Retinal pigment epithelial cell (primary cell): ENCODE measurements at regions not wholly inside any gene's neighbourhood (a gene's known extent, or its start where the extent isn't known, plus 50 kb on each side); places are given as distances from the start of the nearest gene placed in this dataset.

Experiments
- DNase-seq: peaks from one replicate; pipeline ENCODE4 v3.0.0-alpha.2; 2010; ENCODE audit warnings: low read depth
- H3K4me3 ChIP-seq: 2 replicates; pipeline ENCODE4 v1.5.1; 2011; ENCODE audit warnings: mild to moderate bottlenecking, low read length, control low read depth, moderate library complexity
- CTCF ChIP-seq: conservative IDR thresholded peaks from 2 replicates; pipeline ENCODE4 v1.5.1; 2011; ENCODE audit warnings: low read depth, low read length, control low read depth, inconsistent platforms

GRCh38 chr7:94217766-94218165, 176.9 kb upstream of the COL1A2 start:
- no peak overlapping the region for H3K4me3 ChIP-seq
- no peak for DNase-seq
- TF ChIP-seq CTCF = no peak

- TF ChIP-seq CTCF = no peak
- no peak for DNase-seq
Observed at GRCh38 chr7:94222516-94222915, 172.2 kb upstream of the COL1A2 start.

GRCh38 chr7:94223375-94224084, 171.2 kb upstream of the COL1A2 start:
- peak; percentile 48 for DNase-seq
- no peak overlapping the region for H3K4me3 ChIP-seq

More at GRCh38 chr7:94222516-94222915, 172.2 kb upstream of the COL1A2 start:
- H3K4me3 ChIP-seq = no peak overlapping the region

GRCh38 chr7:94228223-94228622, 166.5 kb upstream of the COL1A2 start:
- no peak overlapping the region for H3K4me3 ChIP-seq
- no peak for TF ChIP-seq CTCF
- DNase-seq = no peak

More at GRCh38 chr7:94223375-94224084, 171.2 kb upstream of the COL1A2 start:
- peak; percentile 68 for TF ChIP-seq CTCF

- no peak overlapping the region for H3K4me3 ChIP-seq
- no peak for TF ChIP-seq CTCF
- no peak for DNase-seq
Observed at GRCh38 chr7:94228678-94229077, 166.0 kb upstream of the COL1A2 start.

- H3K4me3 ChIP-seq = no peak overlapping the region
- DNase-seq = no peak
- TF ChIP-seq CTCF = no peak
Observed at GRCh38 chr7:94231305-94231704, 163.4 kb upstream of the COL1A2 start.

- TF ChIP-seq CTCF = no peak
- no peak for DNase-seq
- H3K4me3 ChIP-seq = no peak overlapping the region
Observed at GRCh38 chr7:94236960-94237359, 157.7 kb upstream of the COL1A2 start.
